A549 (cell line): ENCODE measurements at regions not wholly inside any gene's neighbourhood (a gene's known extent, or its start where the extent isn't known, plus 50 kb on each side); places are given as distances from the start of the nearest gene placed in this dataset.

Experiments
- CTCF ChIP-seq: fragments of >200 bp; sonication (Bioruptor Twin); formaldehyde crosslinking; IDR thresholded peaks from 3 replicates; pipeline ENCODE4 v1.5.1; 2016
- MYC ChIP-seq: IDR thresholded peaks from 2 replicates; pipeline ENCODE4 v1.6.1; 2012; ENCODE audit warnings: mild to moderate bottlenecking, inconsistent platforms, low read length, improper control_type of control experiment, borderline replicate concordance
- POLR2A ChIP-seq: IDR thresholded peaks from 2 replicates; pipeline ENCODE4 v1.6.1; 2012; ENCODE audit warnings: mild to moderate bottlenecking, low read length
- ZFP36 ChIP-seq: fragments of 450-650 bp; IDR thresholded peaks from 2 replicates; pipeline ENCODE4 v1.6.1; 2014; ENCODE audit warnings: borderline replicate concordance; ENCODE audit not compliant: partially characterized antibody
- ZSCAN20 ChIP-seq: fragments of 250-450 bp; sonication (Bioruptor Pico); IDR thresholded peaks from 2 replicates; pipeline ENCODE4 v1.8.0; 2022; ENCODE audit warnings: mild to moderate bottlenecking, moderate library complexity
- TF ChIP-seq, protein P1 (sequence below): fragments of 150-350 bp; IDR thresholded peaks from 2 replicates; pipeline ENCODE4 v1.6.1; 2014; ENCODE audit warnings: low read depth, mild to moderate bottlenecking, low read length

GRCh38 chr3:87167628-87168456 is 59.3 kb upstream of the CHMP2B start:
- TF ChIP-seq ZSCAN20 (CRISPR knock-in tag) (no peak), ZFP36 (no peak), CTCF (peak; percentile 78), MYC (no peak), POLR2A (no peak)
- TF ChIP-seq, protein P1, sequence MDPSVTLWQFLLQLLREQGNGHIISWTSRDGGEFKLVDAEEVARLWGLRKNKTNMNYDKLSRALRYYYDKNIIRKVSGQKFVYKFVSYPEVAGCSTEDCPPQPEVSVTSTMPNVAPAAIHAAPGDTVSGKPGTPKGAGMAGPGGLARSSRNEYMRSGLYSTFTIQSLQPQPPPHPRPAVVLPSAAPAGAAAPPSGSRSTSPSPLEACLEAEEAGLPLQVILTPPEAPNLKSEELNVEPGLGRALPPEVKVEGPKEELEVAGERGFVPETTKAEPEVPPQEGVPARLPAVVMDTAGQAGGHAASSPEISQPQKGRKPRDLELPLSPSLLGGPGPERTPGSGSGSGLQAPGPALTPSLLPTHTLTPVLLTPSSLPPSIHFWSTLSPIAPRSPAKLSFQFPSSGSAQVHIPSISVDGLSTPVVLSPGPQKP, result no peak
